PFSK-1 (cell line): ENCODE measurements at regions not wholly inside any gene's neighbourhood (a gene's known extent, or its start where the extent isn't known, plus 50 kb on each side); places are given as distances from the start of the nearest gene placed in this dataset.

Source experiments
- FOXP2 ChIP-seq: optimal IDR thresholded peaks from 2 replicates; pipeline ENCODE3; 2011; ENCODE audit warnings: borderline replicate concordance, control low read depth, inconsistent platforms; ENCODE audit not compliant: insufficient read depth; ENCODE audit errors: extremely low read length, extremely low read depth
- POLR2AphosphoS5 ChIP-seq: IDR thresholded peaks from 2 replicates; pipeline ENCODE4 v1.6.1; 2012; ENCODE audit warnings: low read depth, mild to moderate bottlenecking, control low read depth, low read length, moderate library complexity
- SIN3A ChIP-seq: IDR thresholded peaks from 2 replicates; pipeline ENCODE4 v1.6.1; 2012; ENCODE audit warnings: mild to moderate bottlenecking, low read length, moderate library complexity, borderline replicate concordance; ENCODE audit not compliant: insufficient read depth
- TAF1 ChIP-seq: IDR thresholded peaks from 2 replicates; pipeline ENCODE4 v1.6.1; 2012; ENCODE audit warnings: low read length, control low read depth, borderline replicate concordance; ENCODE audit not compliant: insufficient read depth
- TF ChIP-seq, protein P1 (sequence below), 2 experiments: IDR thresholded peaks; 2 replicates each; pipeline versions ENCODE4 v1.6.1 to v1.8.0; 2011 to 2012; ENCODE audit warnings: low read depth in 2 of 2, low read length in 2 of 2, control low read depth in 1 of 2, inconsistent platforms in 1 of 2, mild to moderate bottlenecking in 1 of 2, moderate library complexity in 1 of 2; ENCODE audit not compliant: insufficient read depth in 1 of 2

DNA sequence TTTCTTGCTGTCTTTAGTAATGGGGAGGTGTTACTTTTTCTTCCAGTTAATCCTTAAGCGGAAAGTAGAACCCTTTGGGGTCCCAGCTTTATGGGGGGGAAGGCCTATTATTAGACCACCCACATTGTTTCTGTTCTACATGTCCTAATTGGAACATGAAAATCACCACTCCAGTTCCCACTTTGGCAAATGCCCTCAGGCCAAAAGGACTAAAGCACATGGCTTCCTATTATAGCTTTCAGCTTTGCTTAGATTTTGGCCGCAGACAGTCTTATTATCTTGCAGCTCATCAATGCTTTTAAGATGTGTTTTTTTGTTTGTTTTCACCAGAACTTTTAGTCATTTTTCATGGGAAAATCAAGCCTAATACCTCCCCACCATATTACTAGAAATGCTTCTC, 296.8 kb upstream of the ANKH start:
- TF ChIP-seq TAF1 (no peak), POLR2AphosphoS5 (no peak), SIN3A (no peak), FOXP2 (no peak)
- TF ChIP-seq, protein P1, sequence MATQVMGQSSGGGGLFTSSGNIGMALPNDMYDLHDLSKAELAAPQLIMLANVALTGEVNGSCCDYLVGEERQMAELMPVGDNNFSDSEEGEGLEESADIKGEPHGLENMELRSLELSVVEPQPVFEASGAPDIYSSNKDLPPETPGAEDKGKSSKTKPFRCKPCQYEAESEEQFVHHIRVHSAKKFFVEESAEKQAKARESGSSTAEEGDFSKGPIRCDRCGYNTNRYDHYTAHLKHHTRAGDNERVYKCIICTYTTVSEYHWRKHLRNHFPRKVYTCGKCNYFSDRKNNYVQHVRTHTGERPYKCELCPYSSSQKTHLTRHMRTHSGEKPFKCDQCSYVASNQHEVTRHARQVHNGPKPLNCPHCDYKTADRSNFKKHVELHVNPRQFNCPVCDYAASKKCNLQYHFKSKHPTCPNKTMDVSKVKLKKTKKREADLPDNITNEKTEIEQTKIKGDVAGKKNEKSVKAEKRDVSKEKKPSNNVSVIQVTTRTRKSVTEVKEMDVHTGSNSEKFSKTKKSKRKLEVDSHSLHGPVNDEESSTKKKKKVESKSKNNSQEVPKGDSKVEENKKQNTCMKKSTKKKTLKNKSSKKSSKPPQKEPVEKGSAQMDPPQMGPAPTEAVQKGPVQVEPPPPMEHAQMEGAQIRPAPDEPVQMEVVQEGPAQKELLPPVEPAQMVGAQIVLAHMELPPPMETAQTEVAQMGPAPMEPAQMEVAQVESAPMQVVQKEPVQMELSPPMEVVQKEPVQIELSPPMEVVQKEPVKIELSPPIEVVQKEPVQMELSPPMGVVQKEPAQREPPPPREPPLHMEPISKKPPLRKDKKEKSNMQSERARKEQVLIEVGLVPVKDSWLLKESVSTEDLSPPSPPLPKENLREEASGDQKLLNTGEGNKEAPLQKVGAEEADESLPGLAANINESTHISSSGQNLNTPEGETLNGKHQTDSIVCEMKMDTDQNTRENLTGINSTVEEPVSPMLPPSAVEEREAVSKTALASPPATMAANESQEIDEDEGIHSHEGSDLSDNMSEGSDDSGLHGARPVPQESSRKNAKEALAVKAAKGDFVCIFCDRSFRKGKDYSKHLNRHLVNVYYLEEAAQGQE (IDR thresholded peaks at IDR 0.05; ENCODE audit: insufficient read depth in 1 of 2, low read depth in 2 of 2, low read length in 2 of 2), result no peak

DNA sequence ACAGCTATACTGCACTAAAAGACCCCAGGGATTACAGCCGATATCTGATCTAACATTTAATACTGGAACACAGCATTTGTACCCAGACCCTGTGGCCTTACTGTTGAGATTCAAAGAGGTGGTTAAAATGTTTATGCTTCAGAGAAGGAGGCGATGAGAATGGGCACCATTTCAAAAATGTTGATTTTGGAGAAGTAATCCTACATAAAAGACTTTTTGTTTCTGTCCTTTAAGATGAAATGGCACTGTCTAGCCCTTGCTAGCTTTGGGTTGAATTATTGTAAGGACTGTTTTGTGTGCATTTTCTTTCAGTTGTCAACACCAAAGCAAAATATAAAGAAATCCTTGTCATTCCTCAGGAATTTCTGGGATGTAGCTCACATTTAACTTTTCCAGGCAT, 288.5 kb upstream of the ANKH start:
- TF ChIP-seq, protein P1 (IDR thresholded peaks at IDR 0.05; ENCODE audit: insufficient read depth in 1 of 2, low read depth in 2 of 2, low read length in 2 of 2), result no peak
- no peak for TF ChIP-seq FOXP2
- no peak for TF ChIP-seq POLR2AphosphoS5
- no peak for TF ChIP-seq TAF1
- TF ChIP-seq SIN3A, result no peak

DNA sequence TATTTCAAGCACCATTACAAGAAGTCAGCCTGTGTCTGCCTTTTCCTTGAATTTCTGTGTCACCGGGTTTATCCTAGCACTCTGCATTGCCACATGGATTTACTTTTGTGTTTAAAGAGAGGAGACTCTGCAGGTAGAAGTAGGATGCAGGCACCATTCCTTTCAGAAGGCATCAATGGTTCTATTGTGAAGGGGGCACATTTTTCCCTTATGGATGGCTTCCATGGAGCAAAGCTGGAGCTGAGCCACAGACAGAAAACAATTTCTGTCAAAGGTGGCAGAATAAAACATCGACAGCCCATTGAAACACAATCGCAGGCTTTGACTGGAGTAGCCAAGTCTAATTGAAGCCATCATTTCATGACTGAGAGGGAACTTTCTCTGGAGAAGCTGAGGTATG, 288.0 kb upstream of the ANKH start:
- no peak for TF ChIP-seq SIN3A
- TF ChIP-seq FOXP2, result no peak
- no peak for TF ChIP-seq POLR2AphosphoS5
- no peak for TF ChIP-seq TAF1

DNA sequence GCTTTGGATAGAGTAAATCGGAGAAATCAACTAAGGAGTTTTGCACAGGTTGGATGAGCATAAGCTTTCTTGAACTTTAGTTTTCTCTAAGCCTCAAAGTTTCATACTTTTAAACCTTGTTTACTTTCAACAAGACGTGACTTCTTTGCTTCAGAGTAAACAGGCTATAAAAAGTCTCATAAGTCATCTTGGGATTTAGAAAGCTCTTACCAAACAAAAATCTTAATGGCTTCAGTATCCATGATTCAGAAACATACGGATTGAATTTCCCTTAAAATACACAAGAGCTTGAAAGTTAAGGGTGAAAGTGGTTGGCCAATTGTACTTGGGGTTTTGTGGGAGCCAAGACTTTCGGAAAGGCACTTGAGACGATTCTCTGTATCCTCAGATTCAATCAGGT, 270.9 kb upstream of the ANKH start:
- no peak for TF ChIP-seq TAF1

DNA sequence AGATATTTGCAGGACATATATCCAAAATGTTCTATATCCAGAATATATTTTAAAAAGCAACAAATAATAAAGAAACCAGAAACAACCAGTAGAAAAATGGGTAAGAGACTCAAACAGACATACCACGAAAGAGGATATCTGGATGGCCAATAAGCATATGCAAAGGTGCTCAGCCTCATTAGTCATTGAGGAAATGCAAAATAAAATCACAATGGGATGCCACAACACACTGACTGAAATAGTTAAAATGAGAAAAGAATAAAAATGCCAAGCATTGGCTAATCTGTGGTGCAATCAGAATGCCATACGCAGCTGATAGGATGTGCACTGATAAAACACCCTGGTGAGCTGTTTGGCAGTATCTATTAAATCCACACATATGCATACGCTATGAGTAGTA, 265.8 kb upstream of the ANKH start:
- TF ChIP-seq FOXP2 (no peak), TAF1 (no peak), SIN3A (no peak), POLR2AphosphoS5 (no peak)
- TF ChIP-seq, protein P1 (IDR thresholded peaks at IDR 0.05; ENCODE audit: insufficient read depth in 1 of 2, low read depth in 2 of 2, low read length in 2 of 2), result no peak

DNA sequence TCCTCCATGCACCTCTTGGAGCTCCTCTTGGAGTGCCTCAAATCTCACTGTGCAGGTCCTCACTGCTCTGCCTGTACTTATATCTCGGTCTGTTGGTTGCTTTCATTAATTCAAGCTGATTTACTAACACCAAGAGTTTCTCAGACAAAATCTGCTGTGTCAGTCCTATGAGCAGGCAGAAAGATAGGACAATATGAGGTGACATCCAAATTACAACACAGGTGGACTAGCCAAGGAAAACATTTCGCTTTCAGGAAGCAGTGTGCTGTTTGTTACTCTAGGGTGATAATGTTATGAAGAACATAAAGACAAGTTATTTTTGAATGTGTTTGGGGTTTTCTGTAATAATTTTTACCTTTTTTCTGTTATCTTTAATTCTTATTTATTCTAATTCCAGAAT, 264.1 kb upstream of the ANKH start:
- TF ChIP-seq, protein P1 (IDR thresholded peaks at IDR 0.05; ENCODE audit: insufficient read depth in 1 of 2, low read depth in 2 of 2, low read length in 2 of 2), result no peak
